Endometrium (tissue), 2 donors: ENCODE measurements at regions not wholly inside any gene's neighbourhood (a gene's known extent, or its start where the extent isn't known, plus 50 kb on each side); places are given as distances from the start of the nearest gene placed in this dataset.
"Not testable (repeated sequence)": the region's sequence is repeated elsewhere in the genome, so short reads cannot be mapped to it uniquely, and the experiment has no call there.

Experiments
- FAIRE-seq: peaks from 2 replicates; lab custom pipeline; 2012; peaks lifted over from hg19 to GRCh38; lab: Jason Lieb, UNC
- donor health status: control.
- donor health status: control.

- no peak for FAIRE-seq
Observed at GRCh38 chr5:36529142-36529541, 77.3 kb upstream of the SLC1A3 start.

GRCh38 chr5:36530215-36530614 lies 76.2 kb upstream of the SLC1A3 start:
- FAIRE-seq, result no peak

- no peak for FAIRE-seq
Observed at GRCh38 chr5:36531401-36531800, 75.0 kb upstream of the SLC1A3 start.

GRCh38 chr5:36535378-36535777 lies 71.0 kb upstream of the SLC1A3 start:
- no peak for FAIRE-seq

DNA sequence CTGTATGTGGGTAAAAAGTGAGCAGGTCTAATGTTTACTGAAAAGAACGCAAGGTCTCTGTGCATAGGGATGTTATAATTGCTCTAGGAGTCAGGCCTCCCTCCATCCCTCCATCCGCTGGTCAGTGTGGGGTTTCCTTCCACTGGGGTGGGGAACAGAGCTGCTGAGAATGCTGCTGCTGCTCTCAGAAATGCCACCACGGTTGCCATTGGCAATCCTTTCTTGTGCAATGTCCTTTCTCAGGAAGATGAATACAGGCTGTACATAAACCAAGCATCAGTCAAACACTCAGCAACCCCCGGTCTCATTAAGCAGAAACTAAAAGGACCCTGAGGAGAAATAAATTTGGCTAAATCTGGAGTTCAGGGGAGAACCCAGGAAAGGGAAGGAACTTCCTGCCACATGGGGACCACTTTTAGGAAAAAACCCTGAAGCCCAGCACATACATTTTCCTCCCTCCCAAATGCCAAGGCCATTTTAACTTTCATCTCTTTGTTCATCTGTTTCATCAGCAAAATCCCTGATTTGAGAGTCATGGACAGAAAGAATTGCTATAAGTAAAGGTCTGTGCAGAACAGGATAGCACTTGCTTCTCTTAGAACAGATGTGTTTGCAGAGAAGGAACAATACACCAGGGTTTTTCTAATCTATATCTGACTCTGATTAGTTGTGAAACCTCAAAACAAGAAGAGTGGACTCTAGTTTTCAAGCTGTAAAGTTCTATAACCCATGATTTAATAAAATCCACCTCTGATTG lies 70.4 kb upstream of the SLC1A3 start:
- no peak for FAIRE-seq

DNA sequence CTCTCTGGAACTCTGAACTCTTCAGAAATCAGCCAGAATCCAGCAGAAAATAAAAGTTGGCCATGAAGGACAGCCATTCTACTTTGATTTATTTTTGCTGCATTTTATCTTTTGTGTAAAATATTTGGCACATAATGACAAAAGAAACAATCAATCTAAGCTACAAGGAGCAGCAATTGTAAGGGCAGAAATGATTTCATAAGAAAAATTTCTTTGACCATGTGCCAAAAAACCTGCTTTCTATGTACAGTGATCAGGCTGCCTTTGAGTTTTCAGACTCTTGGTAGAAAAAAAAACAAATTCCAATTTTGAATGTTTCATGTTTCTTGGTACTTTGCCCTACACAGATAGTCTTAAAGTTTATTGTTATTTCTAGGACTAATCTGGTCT lies 69.8 kb upstream of the SLC1A3 start:
- FAIRE-seq, result no peak

DNA sequence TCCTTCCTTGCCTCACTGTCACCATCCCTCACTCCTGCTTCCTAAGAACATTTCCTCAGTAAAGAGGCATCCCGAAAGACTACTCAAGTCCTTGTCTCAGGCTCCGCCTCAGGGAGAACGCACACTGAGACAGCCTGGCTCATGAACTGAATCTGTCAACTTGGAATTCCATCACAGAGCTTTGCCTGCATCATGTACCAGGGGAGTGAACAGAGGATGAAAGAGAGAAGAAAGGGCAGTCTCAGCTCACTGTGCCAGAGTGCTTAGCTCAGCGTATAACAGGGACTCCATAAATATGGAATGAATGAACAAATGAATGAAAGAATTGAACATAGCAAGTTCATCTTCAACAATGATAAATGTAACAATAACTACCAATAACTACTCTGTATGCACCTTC lies 68.7 kb upstream of the SLC1A3 start:
- FAIRE-seq, result no peak

DNA sequence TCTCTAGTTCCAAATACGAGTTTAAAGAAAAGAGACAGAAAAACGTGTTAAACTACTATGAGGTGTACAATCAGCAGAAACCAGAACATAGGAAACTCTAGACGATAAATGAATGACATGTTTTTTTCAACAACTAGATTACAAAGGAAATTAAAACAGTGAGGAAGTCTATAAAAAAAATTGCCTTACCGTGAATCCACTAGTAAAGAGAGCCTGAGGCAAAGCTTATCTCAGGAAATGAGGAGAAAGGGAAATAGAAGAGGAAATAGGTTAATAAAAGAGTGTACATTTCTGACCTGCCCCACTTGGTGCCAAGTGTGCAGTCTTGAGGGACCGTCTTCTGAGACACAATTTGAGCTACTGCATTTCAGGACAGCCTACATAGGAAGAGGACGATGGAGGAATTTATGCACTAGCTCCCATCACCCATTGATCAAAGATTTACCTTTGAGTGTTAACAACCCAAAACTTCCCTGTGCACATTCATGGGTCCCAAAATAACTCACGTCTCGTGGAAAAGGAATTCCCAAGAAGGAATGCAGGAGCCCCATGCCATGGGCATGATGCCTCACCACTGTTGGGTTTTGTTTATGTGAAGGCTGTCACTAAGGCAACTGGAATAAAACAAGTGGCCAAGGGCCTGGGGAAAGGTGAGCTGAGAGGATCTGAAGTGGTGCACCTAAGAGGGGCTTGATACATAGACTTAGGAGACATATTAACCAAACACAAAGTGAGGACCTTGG lies 53.6 kb upstream of the SLC1A3 start:
- no peak for FAIRE-seq

- FAIRE-seq, result not testable (repeated sequence)
Observed at GRCh38 chr5:36555035-36555434, 51.4 kb upstream of the SLC1A3 start.
